SK-N-SH treated with all-trans-retinoic acid at 6 μM for 48 hours (cell line): ENCODE measurements at regions not wholly inside any gene's neighbourhood (a gene's known extent, or its start where the extent isn't known, plus 50 kb on each side); places are given as distances from the start of the nearest gene placed in this dataset.

Experiments
- ATAC-seq: fragments of 200-7000 bp; cut with Tn5 transposase; 3 replicates; pipeline ENCODE4 v1.9.1; 2020; ENCODE audit warnings: mild to moderate bottlenecking, moderate library complexity
- ARNTL ChIP-seq: fragments of 450-650 bp; formaldehyde crosslinking; IDR thresholded peaks from 2 replicates; pipeline ENCODE4 v1.5.0; 2020; ENCODE audit warnings: low read depth, mild to moderate bottlenecking, moderate library complexity, borderline replicate concordance
- BACH2 ChIP-seq: fragments of 250-450 bp; sonication (Bioruptor Pico); IDR thresholded peaks from 2 replicates; pipeline ENCODE4 v1.9.0; 2021; ENCODE audit warnings: mild to moderate bottlenecking, borderline replicate concordance
- CSDC2 ChIP-seq: fragments of 250-450 bp; sonication (Bioruptor Pico); IDR thresholded peaks from 2 replicates; pipeline ENCODE4 v1.5.0; 2020; ENCODE audit warnings: mild to moderate bottlenecking, moderate library complexity
- CSRNP3 ChIP-seq: fragments of 250-450 bp; sonication (Bioruptor Pico); IDR thresholded peaks from 2 replicates; pipeline ENCODE4 v1.5.1; 2021; ENCODE audit warnings: mild to moderate bottlenecking, moderate library complexity
- ESRRG ChIP-seq: fragments of 250-450 bp; sonication (Bioruptor Pico); IDR thresholded peaks from 2 replicates; pipeline ENCODE4 v1.6.1; 2021; ENCODE audit warnings: mild to moderate bottlenecking
- GLIS3 ChIP-seq: fragments of 250-450 bp; sonication (Bioruptor Pico); IDR thresholded peaks from 2 replicates; pipeline ENCODE4 v1.5.0; 2020; ENCODE audit warnings: mild to moderate bottlenecking, moderate library complexity
- ISL1 ChIP-seq: fragments of 250-450 bp; sonication (Bioruptor Pico); IDR thresholded peaks from 2 replicates; pipeline ENCODE4 v2.1.2; 2022; ENCODE audit warnings: mild to moderate bottlenecking, moderate library complexity
- OSR1 ChIP-seq: fragments of 250-450 bp; sonication (Bioruptor Pico); IDR thresholded peaks from 2 replicates; pipeline ENCODE4 v1.8.0; 2022; ENCODE audit warnings: moderate library complexity, mild to moderate bottlenecking, inconsistent platforms
- PATZ1 ChIP-seq: fragments of 250-450 bp; sonication (Bioruptor Pico); IDR thresholded peaks from 2 replicates; pipeline ENCODE4 v1.8.0; 2020; ENCODE audit warnings: mild to moderate bottlenecking, moderate library complexity, borderline replicate concordance
- PPARA ChIP-seq: fragments of 250-450 bp; sonication (Bioruptor Pico); IDR thresholded peaks from 2 replicates; pipeline ENCODE4 v1.5.0; 2020; ENCODE audit warnings: mild to moderate bottlenecking, borderline replicate concordance
- RARB ChIP-seq: fragments of 250-450 bp; sonication (Bioruptor Pico); IDR thresholded peaks from 2 replicates; pipeline ENCODE4 v1.8.0; 2021; ENCODE audit warnings: mild to moderate bottlenecking, moderate library complexity
- SNAI2 ChIP-seq: fragments of 250-450 bp; sonication (Bioruptor Pico); IDR thresholded peaks from 2 replicates; pipeline ENCODE4 v1.5.0; 2020; ENCODE audit warnings: mild to moderate bottlenecking, moderate library complexity
- TCF4 ChIP-seq: fragments of 250-450 bp; sonication (Bioruptor Pico); IDR thresholded peaks from 2 replicates; pipeline ENCODE4 v1.8.0; 2021; ENCODE audit warnings: mild to moderate bottlenecking, moderate library complexity, borderline replicate concordance
- TOX ChIP-seq: fragments of 250-450 bp; sonication (Bioruptor Pico); IDR thresholded peaks from 2 replicates; pipeline ENCODE4 v1.8.0; 2021; ENCODE audit warnings: mild to moderate bottlenecking, moderate library complexity, borderline replicate concordance
- TSHZ2 ChIP-seq: fragments of 250-450 bp; sonication (Bioruptor Pico); IDR thresholded peaks from 2 replicates; pipeline ENCODE4 v1.5.0; 2020; ENCODE audit warnings: mild to moderate bottlenecking, moderate library complexity
- ZC3H10 ChIP-seq: fragments of 250-450 bp; sonication (Bioruptor Pico); IDR thresholded peaks from 2 replicates; pipeline ENCODE4 v1.5.1; 2021; ENCODE audit warnings: mild to moderate bottlenecking, moderate library complexity
- ZFP3 ChIP-seq: fragments of 250-450 bp; sonication (Bioruptor Pico); IDR thresholded peaks from 2 replicates; pipeline ENCODE4 v1.5.0; 2020; ENCODE audit warnings: mild to moderate bottlenecking, moderate library complexity
- ZFP30 ChIP-seq: fragments of 450-650 bp; formaldehyde crosslinking; IDR thresholded peaks from 2 replicates; pipeline ENCODE4 v1.5.0; 2022; ENCODE audit warnings: mild to moderate bottlenecking, moderate library complexity
- ZNF565 ChIP-seq: fragments of 450-650 bp; formaldehyde crosslinking; conservative IDR thresholded peaks from 2 replicates; pipeline ENCODE4 v1.5.0; 2020; ENCODE audit warnings: low read depth, mild to moderate bottlenecking, moderate library complexity
- ZNF70 ChIP-seq: fragments of 450-650 bp; formaldehyde crosslinking; IDR thresholded peaks from 2 replicates; pipeline ENCODE4 v1.5.0; 2020; ENCODE audit warnings: mild to moderate bottlenecking, moderate library complexity
- ZNF8 ChIP-seq: fragments of 450-650 bp; formaldehyde crosslinking; IDR thresholded peaks from 2 replicates; pipeline ENCODE4 v1.5.0; 2020; ENCODE audit warnings: mild to moderate bottlenecking, moderate library complexity
- TF ChIP-seq, protein P1 (sequence below): fragments of 250-450 bp; sonication (Bioruptor Pico); IDR thresholded peaks from 2 replicates; pipeline ENCODE4 v1.5.1; 2020; ENCODE audit warnings: low read depth, mild to moderate bottlenecking, moderate library complexity
- TF ChIP-seq, protein P2 (sequence below): fragments of 250-450 bp; sonication (Bioruptor Pico); IDR thresholded peaks from 2 replicates; pipeline ENCODE4 v1.8.0; 2021; ENCODE audit warnings: low read depth, mild to moderate bottlenecking, moderate library complexity, borderline replicate concordance

DNA sequence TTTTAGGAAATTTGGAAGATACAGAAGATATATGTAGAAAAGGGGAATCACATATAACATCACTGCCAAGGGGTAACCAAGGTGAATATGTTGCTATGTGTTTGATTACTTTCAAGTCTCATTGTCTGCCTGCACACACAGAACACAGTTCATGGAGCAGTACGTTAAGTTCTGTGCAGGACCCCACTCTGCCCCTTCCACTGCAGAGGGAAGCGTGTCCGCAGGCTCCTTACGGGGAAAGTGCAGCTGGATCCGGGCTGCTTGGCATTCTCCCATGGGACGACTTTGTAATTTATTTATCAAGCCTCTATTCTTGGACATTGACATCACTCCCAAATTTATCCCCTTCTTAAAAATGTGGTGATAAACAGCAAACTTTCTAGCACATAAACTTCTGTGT is 226.8 kb downstream of the FOXL1 start:
- TF ChIP-seq CSDC2, result no peak
- TF ChIP-seq SNAI2 (CRISPR knock-in tag), result no peak
- no peak for TF ChIP-seq TOX (CRISPR knock-in tag)
- TF ChIP-seq, protein P1, sequence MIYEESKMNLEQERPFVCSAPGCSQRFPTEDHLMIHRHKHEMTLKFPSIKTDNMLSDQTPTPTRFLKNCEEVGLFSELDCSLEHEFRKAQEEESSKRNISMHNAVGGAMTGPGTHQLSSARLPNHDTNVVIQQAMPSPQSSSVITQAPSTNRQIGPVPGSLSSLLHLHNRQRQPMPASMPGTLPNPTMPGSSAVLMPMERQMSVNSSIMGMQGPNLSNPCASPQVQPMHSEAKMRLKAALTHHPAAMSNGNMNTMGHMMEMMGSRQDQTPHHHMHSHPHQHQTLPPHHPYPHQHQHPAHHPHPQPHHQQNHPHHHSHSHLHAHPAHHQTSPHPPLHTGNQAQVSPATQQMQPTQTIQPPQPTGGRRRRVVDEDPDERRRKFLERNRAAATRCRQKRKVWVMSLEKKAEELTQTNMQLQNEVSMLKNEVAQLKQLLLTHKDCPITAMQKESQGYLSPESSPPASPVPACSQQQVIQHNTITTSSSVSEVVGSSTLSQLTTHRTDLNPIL (CRISPR knock-in tag), result no peak
- TF ChIP-seq PATZ1 (CRISPR knock-in tag), result no peak
- no peak for TF ChIP-seq ESRRG (CRISPR knock-in tag)
- no peak for TF ChIP-seq PPARA
- TF ChIP-seq RARB (CRISPR knock-in tag), result no peak
- TF ChIP-seq TSHZ2 (CRISPR knock-in tag), result no peak
- no peak for TF ChIP-seq ARNTL (CRISPR knock-in tag)
- TF ChIP-seq ISL1 (CRISPR knock-in tag), result no peak
- TF ChIP-seq ZFP3 (CRISPR knock-in tag), result no peak
- no peak for TF ChIP-seq ZFP30 (CRISPR knock-in tag)
- TF ChIP-seq, protein P2, sequence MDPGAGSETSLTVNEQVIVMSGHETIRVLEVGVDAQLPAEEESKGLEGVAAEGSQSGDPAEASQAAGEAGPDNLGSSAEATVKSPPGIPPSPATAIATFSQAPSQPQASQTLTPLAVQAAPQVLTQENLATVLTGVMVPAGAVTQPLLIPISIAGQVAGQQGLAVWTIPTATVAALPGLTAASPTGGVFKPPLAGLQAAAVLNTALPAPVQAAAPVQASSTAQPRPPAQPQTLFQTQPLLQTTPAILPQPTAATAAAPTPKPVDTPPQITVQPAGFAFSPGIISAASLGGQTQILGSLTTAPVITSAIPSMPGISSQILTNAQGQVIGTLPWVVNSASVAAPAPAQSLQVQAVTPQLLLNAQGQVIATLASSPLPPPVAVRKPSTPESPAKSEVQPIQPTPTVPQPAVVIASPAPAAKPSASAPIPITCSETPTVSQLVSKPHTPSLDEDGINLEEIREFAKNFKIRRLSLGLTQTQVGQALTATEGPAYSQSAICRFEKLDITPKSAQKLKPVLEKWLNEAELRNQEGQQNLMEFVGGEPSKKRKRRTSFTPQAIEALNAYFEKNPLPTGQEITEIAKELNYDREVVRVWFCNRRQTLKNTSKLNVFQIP (CRISPR knock-in tag), result no peak
- no peak for TF ChIP-seq ZC3H10
- no peak for TF ChIP-seq BACH2 (CRISPR knock-in tag)
- no peak for TF ChIP-seq ZNF8 (CRISPR knock-in tag)
- TF ChIP-seq CSRNP3 (CRISPR knock-in tag), result no peak
- no peak for TF ChIP-seq ZNF70 (CRISPR knock-in tag)
- ATAC-seq, result no peak

DNA sequence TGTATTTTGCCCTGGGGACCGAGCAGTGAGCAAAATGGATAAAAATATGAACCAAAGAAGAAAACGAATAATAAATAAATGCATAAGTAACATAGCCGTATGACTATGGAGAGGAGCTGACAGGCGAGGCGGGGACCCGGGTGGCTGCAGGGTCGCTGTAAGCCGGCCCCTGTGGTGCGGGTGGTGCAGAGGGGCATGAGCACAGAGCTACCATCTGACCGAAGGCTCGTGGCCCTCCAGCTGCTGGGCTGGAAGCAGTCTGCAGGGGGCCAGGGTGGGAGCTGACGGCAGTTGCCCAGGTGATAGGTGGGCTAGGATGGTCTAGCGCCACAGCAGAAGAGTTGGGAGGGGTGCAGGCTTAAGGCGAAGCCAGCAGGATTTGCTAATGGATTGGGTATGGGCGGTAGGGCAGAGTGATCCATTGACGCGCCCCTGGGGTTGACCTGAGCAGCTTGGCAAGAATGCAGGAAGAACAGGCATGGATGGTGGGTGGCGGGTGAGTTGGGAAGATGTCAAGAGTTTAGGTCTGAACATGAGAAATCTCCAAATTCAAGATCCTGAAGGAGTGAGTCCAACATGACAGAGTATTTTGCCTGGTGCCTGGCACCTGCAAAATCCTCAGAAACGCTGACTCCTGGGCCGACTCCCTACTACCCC is 228.0 kb downstream of the FOXL1 start:
- no peak for ATAC-seq
- TF ChIP-seq ISL1 (CRISPR knock-in tag), result no peak
- no peak for TF ChIP-seq PPARA
- no peak for TF ChIP-seq ZFP30 (CRISPR knock-in tag)
- TF ChIP-seq, protein P1 (CRISPR knock-in tag), result no peak
- TF ChIP-seq ZFP3 (CRISPR knock-in tag), result no peak
- no peak for TF ChIP-seq OSR1 (CRISPR knock-in tag)
- TF ChIP-seq ZNF8 (CRISPR knock-in tag), result no peak
- no peak for TF ChIP-seq GLIS3 (CRISPR knock-in tag)
- no peak for TF ChIP-seq RARB (CRISPR knock-in tag)
- TF ChIP-seq ZNF70 (CRISPR knock-in tag), result no peak
- no peak for TF ChIP-seq ZNF565 (CRISPR knock-in tag)
- TF ChIP-seq ZC3H10, result no peak
- TF ChIP-seq TCF4 (CRISPR knock-in tag), result no peak
- no peak for TF ChIP-seq ESRRG (CRISPR knock-in tag)
- no peak for TF ChIP-seq CSRNP3 (CRISPR knock-in tag)
- TF ChIP-seq TSHZ2 (CRISPR knock-in tag), result no peak
